Duodenal mucosa (tissue), 2 donors: ENCODE measurements at regions not wholly inside any gene's neighbourhood (a gene's known extent, or its start where the extent isn't known, plus 50 kb on each side); places are given as distances from the start of the nearest gene placed in this dataset.

Experiments used
- H3K27ac ChIP-seq: one replicate; pipeline ENCODE4 v1.7.0; 2013; ENCODE audit warnings: low read depth, low read length
- H3K27me3 ChIP-seq, 2 donors: one replicate each; pipeline ENCODE4 v1.7.0; 2013; ENCODE audit warnings: low read length in 2 of 2, control low read depth in 1 of 2; ENCODE audit not compliant: insufficient read depth in 2 of 2, control insufficient read depth in 1 of 2
- H3K36me3 ChIP-seq, 2 donors: one replicate each; pipeline ENCODE4 v1.7.0; 2013; ENCODE audit warnings: low read length in 2 of 2, control low read depth in 1 of 2; ENCODE audit not compliant: insufficient read depth in 2 of 2, control insufficient read depth in 1 of 2
- H3K4me1 ChIP-seq, 2 donors: one replicate each; pipeline ENCODE4 v1.7.0; 2013; ENCODE audit warnings: low read length in 2 of 2, control low read depth in 1 of 2; ENCODE audit not compliant: insufficient read depth in 2 of 2, control insufficient read depth in 1 of 2
- H3K4me3 ChIP-seq, 2 donors: one replicate each; pipeline ENCODE4 v1.7.0; 2013; ENCODE audit warnings: low read length in 2 of 2, low read depth in 1 of 2
- H3K9ac ChIP-seq, 2 donors: one replicate each; pipeline ENCODE4 v1.7.0; 2013; ENCODE audit warnings: low read length in 2 of 2, low read depth in 1 of 2
- H3K9me3 ChIP-seq, 2 donors: one replicate each; pipeline ENCODE4 v1.7.0; 2013; ENCODE audit warnings: low read length in 2 of 2, control low read depth in 1 of 2; ENCODE audit not compliant: control insufficient read depth in 1 of 2

- Histone ChIP-seq H3K9ac (no peak overlapping the region), H3K36me3 (no peaks in the 10 kb centered on the region), H3K4me3 (no peak overlapping the region), H3K27me3 (peaks cover 6 to 17% of the 10 kb centered on the region in 2 donors), H3K4me1 (peaks cover 10 to 14% of the 10 kb centered on the region in 2 donors), H3K27ac (no peak overlapping the region), H3K9me3 (no peaks in the 10 kb centered on the region)
Measured at GRCh38 chr20:51097351-51098120, 74.6 kb upstream of the KCNG1 start.

- Histone ChIP-seq H3K27ac (no peak overlapping the region), H3K27me3 (peaks cover 14 to 24% of the 10 kb centered on the region in 2 donors), H3K36me3 (no peaks in the 10 kb centered on the region), H3K4me3 (no peak overlapping the region), H3K9me3 (no peaks in the 10 kb centered on the region), H3K9ac (no peak overlapping the region), H3K4me1 (peaks cover 10 to 14% of the 10 kb centered on the region in 2 donors)
Measured at GRCh38 chr20:51096582-51097267, 73.8 kb upstream of the KCNG1 start.

GRCh38 chr20:51095633-51096521 lies 73.0 kb upstream of the KCNG1 start:
- Histone ChIP-seq H3K4me3 (no peak overlapping the region), H3K27ac (no peak overlapping the region), H3K36me3 (no peaks in the 10 kb centered on the region), H3K27me3 (peaks cover 22 to 31% of the 10 kb centered on the region in 2 donors), H3K4me1 (peaks cover 10 to 14% of the 10 kb centered on the region in 2 donors), H3K9ac (no peak overlapping the region), H3K9me3 (no peaks in the 10 kb centered on the region)

GRCh38 chr20:51094221-51094620 lies 71.3 kb upstream of the KCNG1 start:
- Histone ChIP-seq H3K36me3 (no peaks in the 10 kb centered on the region), H3K27ac (no peak overlapping the region), H3K4me1 (peaks cover 10% of the 10 kb centered on the region in 2 donors), H3K9ac (no peak overlapping the region), H3K9me3 (no peaks in the 10 kb centered on the region), H3K4me3 (no peak overlapping the region), H3K27me3 (peaks cover 31 to 40% of the 10 kb centered on the region in 2 donors)

GRCh38 chr20:51093240-51093763 lies 70.4 kb upstream of the KCNG1 start:
- no peak overlapping the region for H3K9ac ChIP-seq
- no peaks in the 10 kb centered on the region for H3K36me3 ChIP-seq
- peaks cover 10% of the 10 kb centered on the region in 2 donors for H3K4me1 ChIP-seq
- H3K9me3 ChIP-seq, result no peaks in the 10 kb centered on the region
- peaks cover 31 to 46% of the 10 kb centered on the region in 2 donors for H3K27me3 ChIP-seq
- H3K27ac ChIP-seq, result no peak overlapping the region
- no peak overlapping the region for H3K4me3 ChIP-seq

GRCh38 chr20:51092338-51092737 lies 69.4 kb upstream of the KCNG1 start:
- Histone ChIP-seq H3K4me3 (no peak overlapping the region), H3K9me3 (no peaks in the 10 kb centered on the region)

GRCh38 chr20:51091406-51092195 lies 68.7 kb upstream of the KCNG1 start:
- Histone ChIP-seq H3K9me3 (no peaks in the 10 kb centered on the region), H3K4me1 (peaks cover under 1 to 5% of the 10 kb centered on the region in 2 donors), H3K27me3 (peaks cover 31 to 46% of the 10 kb centered on the region in 2 donors), H3K27ac (no peak overlapping the region), H3K9ac (no peak overlapping the region), H3K36me3 (no peaks in the 10 kb centered on the region), H3K4me3 (no peak overlapping the region)

More at GRCh38 chr20:51092338-51092737, 69.4 kb upstream of the KCNG1 start:
- Histone ChIP-seq H3K27ac (no peak overlapping the region), H3K4me1 (peaks cover 8 to 10% of the 10 kb centered on the region in 2 donors), H3K9ac (no peak overlapping the region), H3K27me3 (peaks cover 31 to 46% of the 10 kb centered on the region in 2 donors), H3K36me3 (no peaks in the 10 kb centered on the region)

GRCh38 chr20:51089840-51090239 lies 66.9 kb upstream of the KCNG1 start:
- Histone ChIP-seq H3K9me3 (no peaks in the 10 kb centered on the region), H3K9ac (no peak overlapping the region), H3K4me1 (no peaks in the 10 kb centered on the region), H3K27ac (no peak overlapping the region), H3K4me3 (no peak overlapping the region), H3K27me3 (peaks cover 31 to 45% of the 10 kb centered on the region in 2 donors), H3K36me3 (no peaks in the 10 kb centered on the region)

- no peak overlapping the region for H3K4me3 ChIP-seq
- H3K27me3 ChIP-seq, result peaks cover 34 to 40% of the 10 kb centered on the region in 2 donors
- no peak overlapping the region for H3K9ac ChIP-seq
- H3K4me1 ChIP-seq, result no peaks in the 10 kb centered on the region
- H3K9me3 ChIP-seq, result no peaks in the 10 kb centered on the region
- no peaks in the 10 kb centered on the region for H3K36me3 ChIP-seq
- no peak overlapping the region for H3K27ac ChIP-seq
Measured at GRCh38 chr20:51089272-51089781, 66.4 kb upstream of the KCNG1 start.
